ENCODE measurements at regions not wholly inside any gene's neighbourhood (a gene's known extent, or its start where the extent isn't known, plus 50 kb on each side); places are given as distances from the start of the nearest gene placed in this dataset.

DNA sequence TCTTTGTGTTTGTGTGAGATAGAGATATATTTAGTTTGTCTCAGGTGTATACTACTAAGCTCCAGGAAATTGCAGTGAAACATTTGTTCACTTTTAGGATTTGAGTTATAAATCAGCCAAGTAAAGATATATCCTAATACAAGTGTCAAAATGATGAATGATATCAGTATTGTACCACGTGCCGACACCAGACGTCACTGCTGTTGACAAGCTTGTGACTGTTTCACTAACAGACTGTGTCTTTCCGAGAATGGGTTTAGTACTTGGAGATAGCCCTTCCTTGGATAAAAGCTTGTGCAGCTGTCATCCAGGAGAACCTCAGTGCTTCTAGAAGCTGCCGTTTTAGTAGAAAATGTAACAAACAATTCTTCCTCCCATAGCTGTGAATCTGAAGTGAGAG, 343.3 kb downstream of the FBXO8 start:
- H3K27ac ChIP-seq: no peak overlapping the region
- no peaks in the 10 kb centered on the region for H3K36me3 ChIP-seq (replicated peaks)
- in situ Hi-C loops (cut with HindIII; ENCODE audit: low pct_ligation_motif_present, low sequenced_read_pairs): no loop called here
- H3K27me3 ChIP-seq (replicated peaks): no peaks in the 10 kb centered on the region
- no peak for DNase-seq
- no peak for TF ChIP-seq CTCF (IDR thresholded peaks at IDR 0.05; ENCODE audit: low read depth, low read length, missing control alignments)
- H3K4me3 ChIP-seq (ENCODE audit: low read depth, low read length): no peak overlapping the region

DNA sequence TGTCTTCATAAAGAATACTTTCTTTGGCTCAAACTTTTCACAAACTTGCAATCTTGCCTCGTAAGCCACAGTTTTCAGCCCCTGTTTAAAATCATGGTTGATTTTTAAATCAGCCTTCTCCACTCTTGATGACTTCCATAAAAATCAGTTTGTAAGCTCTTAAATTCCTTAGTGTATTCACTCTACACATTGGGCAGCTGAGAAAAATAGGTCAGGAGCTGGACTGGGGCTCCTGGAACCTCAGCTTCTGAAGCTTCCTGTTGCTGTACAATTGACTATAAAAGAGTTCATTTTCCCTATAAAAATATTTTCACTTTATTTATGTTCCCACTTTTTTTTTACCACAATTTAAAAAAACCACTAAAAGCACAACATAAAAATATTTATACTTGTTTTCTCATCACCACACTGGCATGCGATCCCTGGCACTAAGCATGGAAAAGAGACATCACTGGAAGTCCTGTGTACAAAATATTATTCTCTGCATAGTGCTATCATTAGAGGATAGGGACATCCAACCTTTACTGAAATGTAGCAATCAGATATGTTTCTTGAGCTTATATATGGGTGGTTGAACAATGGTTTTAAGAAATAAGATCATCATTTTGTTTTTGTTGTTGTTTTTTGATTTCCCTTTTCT, 345.7 kb downstream of the FBXO8 start:
- H3K4me3 ChIP-seq (ENCODE audit: low read depth, low read length): no peak overlapping the region
- DNase-seq: no peak
- no peaks in the 10 kb centered on the region for H3K36me3 ChIP-seq (replicated peaks)
- no peaks in the 10 kb centered on the region for H3K27me3 ChIP-seq (replicated peaks)
- in situ Hi-C loops (cut with HindIII; ENCODE audit: low pct_ligation_motif_present, low sequenced_read_pairs): no loop called here
- TF ChIP-seq CTCF (IDR thresholded peaks at IDR 0.05; ENCODE audit: low read depth, low read length, missing control alignments): no peak
- H3K27ac ChIP-seq: no peak overlapping the region

GRCh38 chr4:173936861-173937260, 346.6 kb downstream of the FBXO8 start:
- Histone ChIP-seq H3K36me3 (replicated peaks) (no peaks in the 10 kb centered on the region), H3K27ac (no peak overlapping the region), H3K27me3 (replicated peaks) (no peaks in the 10 kb centered on the region), H3K4me3 (ENCODE audit: low read depth, low read length) (no peak overlapping the region)
- TF ChIP-seq CTCF (IDR thresholded peaks at IDR 0.05; ENCODE audit: low read depth, low read length, missing control alignments): no peak
- DNase-seq: no peak
- in situ Hi-C loops (cut with HindIII; ENCODE audit: low pct_ligation_motif_present, low sequenced_read_pairs): no loop called here

- no peaks in the 10 kb centered on the region for H3K27me3 ChIP-seq (replicated peaks)
- no peaks in the 10 kb centered on the region for H3K36me3 ChIP-seq (replicated peaks)
- in situ Hi-C loops (cut with HindIII; ENCODE audit: low pct_ligation_motif_present, low sequenced_read_pairs): no loop called here
- no peak for DNase-seq
- H3K4me3 ChIP-seq (ENCODE audit: low read depth, low read length): no peak overlapping the region
- H3K27ac ChIP-seq: peak overlapping the region; percentile 15
- TF ChIP-seq CTCF (IDR thresholded peaks at IDR 0.05; ENCODE audit: low read depth, low read length, missing control alignments): no peak
Measured at GRCh38 chr4:173935622-173936405, 347.7 kb downstream of the FBXO8 start.

- no peak for TF ChIP-seq CTCF (IDR thresholded peaks at IDR 0.05; ENCODE audit: low read depth, low read length, missing control alignments)
- no peaks in the 10 kb centered on the region for H3K27me3 ChIP-seq (replicated peaks)
- no peak for DNase-seq
- H3K27ac ChIP-seq: no peak overlapping the region
- no peaks in the 10 kb centered on the region for H3K36me3 ChIP-seq (replicated peaks)
- H3K4me3 ChIP-seq (ENCODE audit: low read depth, low read length): no peak overlapping the region
- in situ Hi-C loops (cut with HindIII; ENCODE audit: low pct_ligation_motif_present, low sequenced_read_pairs): no loop called here
Measured at GRCh38 chr4:173934933-173935620, 348.4 kb downstream of the FBXO8 start.

All from brain microvascular endothelial cell (primary cell).